Central memory CD4-positive, alpha-beta T cell (primary cell): ENCODE measurements at regions not wholly inside any gene's neighbourhood (a gene's known extent, or its start where the extent isn't known, plus 50 kb on each side); places are given as distances from the start of the nearest gene placed in this dataset.

ENCODE experiments used
- DNase-seq: peaks from one replicate; pipeline ENCODE4 v3.0.0; 2022

GRCh38 chr10:128380946-128381345, 254.7 kb upstream of the MKI67 start:
- no peak for DNase-seq

GRCh38 chr10:128382225-128382624, 256.0 kb upstream of the MKI67 start:
- DNase-seq = no peak

DNA sequence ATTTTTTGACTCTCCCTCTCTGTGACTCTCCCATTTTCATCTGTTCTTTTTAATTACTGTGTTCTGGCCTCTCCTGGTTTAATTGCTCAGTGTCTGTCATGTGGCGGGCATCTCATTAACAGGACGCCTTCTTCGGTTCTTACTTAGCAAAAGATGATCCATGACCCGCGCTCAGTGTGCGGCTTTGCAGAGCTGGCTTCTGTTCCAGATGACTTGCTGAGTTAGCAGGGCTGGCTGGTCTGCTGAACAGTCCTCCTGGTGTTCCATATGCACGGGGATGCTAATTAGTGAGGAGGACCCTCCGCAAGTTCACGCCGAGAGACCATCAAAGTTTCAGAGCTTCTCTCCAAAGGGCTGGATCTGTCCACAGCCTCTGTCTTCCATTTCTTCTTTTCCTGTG, 258.6 kb upstream of the MKI67 start:
- no peak for DNase-seq

- DNase-seq = no peak
These were observed 260.0 kb upstream of the MKI67 start for GRCh38 chr10:128386231-128386630.

DNA sequence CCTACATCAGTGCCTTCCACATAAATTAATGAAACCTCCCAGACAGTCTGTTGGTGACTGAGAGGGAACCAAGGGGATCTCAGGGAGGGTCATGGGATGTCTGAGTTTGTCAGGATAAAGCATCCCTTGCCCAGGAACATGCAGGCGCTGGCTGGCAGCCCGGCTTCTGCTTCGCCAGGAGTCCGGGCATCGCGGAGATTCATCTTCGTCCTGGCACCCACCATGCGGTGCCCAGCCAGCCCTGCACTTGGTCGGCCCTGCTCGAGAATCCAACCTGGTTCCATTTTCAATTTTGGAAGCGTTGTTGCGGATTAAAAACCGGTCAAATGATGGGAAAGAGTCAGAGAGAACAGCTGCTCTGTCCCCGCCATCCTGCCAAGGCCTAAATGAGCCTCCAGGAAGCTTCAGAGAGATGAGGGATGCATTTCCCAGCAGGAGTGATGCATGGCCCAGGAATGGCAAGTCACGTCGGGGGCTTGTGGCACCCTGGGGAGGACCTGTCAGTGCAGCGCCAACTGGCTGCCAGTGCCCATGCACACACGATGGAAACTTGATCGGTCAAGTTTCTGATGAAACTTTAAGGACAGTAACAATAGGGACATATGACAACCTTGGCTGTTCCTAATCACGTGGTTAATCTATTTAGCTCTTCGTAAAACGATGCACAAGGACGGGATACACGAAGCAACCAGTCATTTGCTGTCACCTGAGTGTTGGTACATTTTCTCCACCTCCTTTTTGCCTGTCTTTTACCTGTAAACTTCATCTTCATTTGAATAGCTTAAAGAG, 260.8 kb upstream of the MKI67 start:
- DNase-seq = no peak

DNA sequence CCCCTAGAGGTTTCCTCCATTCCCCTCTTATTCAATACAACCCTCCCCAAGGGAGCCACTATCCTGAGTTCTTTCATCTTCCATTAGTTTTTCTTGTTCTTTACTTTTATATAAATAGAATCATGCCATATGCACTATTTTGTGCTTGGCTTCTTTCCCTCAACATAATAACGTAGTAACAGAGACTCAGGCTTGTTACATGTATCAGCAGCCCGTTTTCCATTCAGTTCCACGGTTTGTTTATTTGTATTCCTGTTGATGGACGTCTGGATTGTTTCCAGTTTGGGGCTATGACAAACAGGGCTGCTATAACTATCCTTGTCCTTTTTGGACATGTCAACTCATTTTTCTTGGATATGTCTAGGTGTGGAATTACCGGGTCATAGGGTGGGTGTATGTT, 264.4 kb upstream of the MKI67 start:
- no peak for DNase-seq

- no peak for DNase-seq
These were observed 267.3 kb upstream of the MKI67 start for GRCh38 chr10:128393546-128393945.

DNA sequence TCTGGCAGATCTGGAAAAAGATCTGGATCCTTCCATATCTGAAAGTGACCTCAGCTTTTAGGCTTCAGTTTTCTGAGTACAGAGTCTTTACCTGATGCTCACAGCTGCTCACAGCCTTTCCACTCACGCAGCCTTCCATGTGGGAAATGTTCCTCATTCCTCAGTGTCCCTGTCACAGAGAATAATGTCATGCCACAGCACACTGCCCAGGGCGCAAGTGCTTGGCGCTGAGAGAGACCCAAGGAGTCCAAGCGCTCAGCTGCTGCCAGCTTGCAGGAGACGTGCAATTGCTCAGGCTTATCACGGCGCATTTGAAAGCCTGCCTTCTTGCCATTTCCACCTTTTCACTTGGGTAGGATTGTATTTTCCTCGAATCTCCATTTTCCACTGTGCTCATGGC, 271.9 kb upstream of the MKI67 start:
- no peak for DNase-seq

- no peak for DNase-seq
These were observed 272.8 kb upstream of the MKI67 start for GRCh38 chr10:128398999-128399398.

DNA sequence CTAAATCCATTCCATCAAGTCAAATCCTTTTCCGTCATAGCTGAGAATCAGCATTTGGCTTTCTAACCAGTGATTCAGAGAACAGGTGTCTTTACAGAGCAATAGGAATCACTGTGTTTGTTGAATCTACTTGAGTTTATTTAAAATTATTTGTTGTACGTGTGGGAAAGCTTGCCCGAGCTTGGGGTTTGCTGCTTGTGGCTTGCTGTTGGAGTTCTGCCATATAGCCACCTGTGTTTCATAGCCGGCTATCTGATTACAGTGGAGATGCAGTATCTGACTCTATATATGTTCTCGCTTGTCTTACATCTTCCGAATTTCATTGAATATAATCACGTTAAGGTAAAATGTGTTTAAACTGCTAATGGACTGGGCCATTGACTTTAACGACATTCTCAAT, 274.3 kb upstream of the MKI67 start:
- DNase-seq = no peak

GRCh38 chr10:128405450-128405849, 279.2 kb upstream of the MKI67 start:
- DNase-seq = no peak

DNA sequence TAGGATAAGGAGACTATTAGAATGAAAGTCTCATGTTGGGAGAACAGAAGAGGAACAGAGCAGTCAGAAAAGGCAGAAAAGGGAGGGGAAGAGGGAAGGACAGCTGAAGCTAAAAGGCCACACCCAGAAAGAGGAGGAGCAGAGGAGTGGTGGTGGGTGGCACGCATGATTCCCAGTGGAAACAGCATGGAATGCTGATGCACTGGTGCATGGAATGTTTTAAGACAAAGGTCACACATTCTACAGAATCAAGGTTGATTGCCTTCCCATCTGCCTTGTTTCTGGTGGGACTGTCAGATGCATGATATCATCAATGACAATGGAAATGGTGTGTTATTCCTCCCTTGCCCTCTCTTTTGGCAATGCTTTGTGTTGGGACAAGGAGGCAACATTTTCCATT, 285.4 kb upstream of the MKI67 start:
- DNase-seq = no peak

- no peak for DNase-seq
These were observed 288.3 kb upstream of the MKI67 start for GRCh38 chr10:128414568-128414967.

DNA sequence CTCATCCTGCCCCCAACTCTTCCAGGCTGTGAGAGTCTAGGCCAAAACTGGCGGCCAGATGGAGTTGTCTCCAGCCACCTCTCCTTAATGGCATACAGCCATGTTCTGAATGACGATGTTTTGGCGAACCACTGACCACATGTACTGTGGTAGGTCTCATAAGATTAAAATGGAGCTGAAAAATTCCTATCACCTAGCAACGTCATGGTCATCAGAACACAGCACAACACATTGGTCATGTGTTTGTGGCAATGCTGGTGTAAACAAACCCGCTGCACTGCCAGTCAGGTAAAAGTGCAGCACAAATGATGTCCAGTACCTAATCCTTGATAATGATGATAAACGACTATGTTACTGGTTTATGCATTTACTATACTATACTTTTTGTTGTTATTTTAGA, 290.0 kb upstream of the MKI67 start:
- no peak for DNase-seq

- no peak for DNase-seq
These were observed 291.6 kb upstream of the MKI67 start for GRCh38 chr10:128417826-128418225.

DNA sequence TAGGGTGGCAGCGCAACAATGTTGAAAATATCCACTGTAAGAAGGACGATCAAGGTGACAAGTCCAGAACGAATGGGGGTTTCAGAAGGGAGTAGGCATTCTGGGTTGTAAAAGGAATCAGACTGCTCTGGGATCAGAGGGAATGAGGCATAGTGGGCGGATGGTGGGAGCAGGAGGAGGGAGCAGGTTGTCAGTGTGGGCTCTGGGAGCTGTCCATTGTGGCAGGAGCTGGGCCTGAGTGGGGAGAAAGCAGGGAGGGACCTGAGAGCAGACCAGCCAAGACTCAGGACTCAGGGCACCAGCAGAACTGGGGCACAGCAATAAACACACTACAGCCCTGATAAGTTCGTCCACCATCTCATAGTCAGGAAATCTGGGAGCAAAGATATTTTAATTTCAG, 292.6 kb upstream of the MKI67 start:
- no peak for DNase-seq

- no peak for DNase-seq
These were observed 293.3 kb upstream of the MKI67 start for GRCh38 chr10:128419466-128420019.

DNA sequence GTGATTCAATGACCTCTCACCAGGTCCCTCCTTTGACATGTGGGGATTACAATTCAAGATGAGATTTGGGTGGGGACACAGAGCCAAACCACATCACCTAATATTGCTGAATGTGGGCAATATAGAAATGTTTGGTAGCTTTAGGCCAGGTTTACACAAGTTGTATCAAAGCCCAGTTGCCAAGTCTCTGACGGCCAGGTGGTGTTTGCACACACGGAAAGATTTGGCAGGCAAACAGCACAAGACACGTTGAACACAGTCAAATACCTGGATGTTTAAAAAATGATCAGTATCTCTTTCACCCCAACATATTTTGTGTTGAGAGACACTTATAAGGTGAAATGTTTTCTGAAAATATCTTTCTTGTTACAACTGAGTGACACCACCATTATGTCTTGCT, 294.4 kb upstream of the MKI67 start:
- no peak for DNase-seq

- no peak for DNase-seq
These were observed 295.3 kb upstream of the MKI67 start for GRCh38 chr10:128421371-128422160.

DNA sequence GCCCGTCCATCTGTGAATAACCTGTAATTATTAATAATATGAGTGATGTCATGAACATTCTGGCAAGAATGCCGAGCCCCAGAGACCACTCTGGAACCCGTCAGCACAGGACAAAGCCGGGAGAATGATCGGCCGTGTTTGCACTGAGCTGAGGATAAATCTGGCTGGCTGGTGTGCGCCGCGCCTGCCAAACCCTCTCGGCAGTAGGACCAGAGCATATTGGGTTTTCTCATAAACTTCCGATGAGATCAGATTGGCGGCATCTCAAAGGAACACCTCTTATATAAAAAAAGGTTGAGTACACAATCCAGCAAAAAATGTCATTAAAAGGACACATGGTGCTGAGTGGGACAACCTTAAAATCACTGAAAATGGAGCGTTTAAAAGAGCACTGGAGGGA, 296.0 kb upstream of the MKI67 start:
- no peak for DNase-seq

DNA sequence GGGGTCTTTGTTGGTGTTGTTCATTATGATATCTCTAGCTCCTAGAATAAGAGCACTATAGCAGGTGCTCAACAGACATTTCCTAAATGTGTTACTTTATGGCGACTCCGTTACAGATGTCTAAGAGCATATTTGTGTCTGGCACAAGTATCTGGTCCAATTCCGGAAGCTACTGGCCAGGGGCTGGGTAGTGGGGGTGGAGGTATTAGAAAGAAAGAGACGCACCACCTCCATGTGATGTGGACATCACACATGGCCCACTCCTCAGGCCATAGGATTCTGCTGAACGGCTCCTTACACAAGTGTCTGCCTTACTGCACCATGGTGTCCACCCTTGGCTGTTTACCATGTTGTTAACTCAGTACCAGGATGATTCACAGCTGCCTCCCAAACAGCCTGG, 296.8 kb upstream of the MKI67 start:
- no peak for DNase-seq

DNA sequence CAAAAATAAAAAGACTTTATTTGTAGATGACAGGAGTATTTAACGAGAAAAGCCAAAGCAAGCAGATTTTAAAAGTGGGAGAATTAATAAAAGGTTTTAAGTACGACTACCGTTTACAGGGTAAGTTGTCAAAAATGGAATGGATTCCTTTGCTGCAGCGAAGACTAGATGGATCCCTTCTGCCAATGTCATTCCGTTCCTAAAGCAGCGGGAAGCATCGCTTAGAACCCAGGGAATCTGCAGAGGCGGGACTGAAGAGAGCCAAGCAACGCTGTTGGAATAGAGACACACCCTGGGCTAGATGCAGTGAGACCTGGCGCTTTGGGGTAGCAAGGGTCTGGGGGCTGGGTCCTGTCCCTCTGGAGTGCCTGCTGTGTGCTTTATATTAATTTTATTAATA, 303.1 kb upstream of the MKI67 start:
- DNase-seq = no peak

DNA sequence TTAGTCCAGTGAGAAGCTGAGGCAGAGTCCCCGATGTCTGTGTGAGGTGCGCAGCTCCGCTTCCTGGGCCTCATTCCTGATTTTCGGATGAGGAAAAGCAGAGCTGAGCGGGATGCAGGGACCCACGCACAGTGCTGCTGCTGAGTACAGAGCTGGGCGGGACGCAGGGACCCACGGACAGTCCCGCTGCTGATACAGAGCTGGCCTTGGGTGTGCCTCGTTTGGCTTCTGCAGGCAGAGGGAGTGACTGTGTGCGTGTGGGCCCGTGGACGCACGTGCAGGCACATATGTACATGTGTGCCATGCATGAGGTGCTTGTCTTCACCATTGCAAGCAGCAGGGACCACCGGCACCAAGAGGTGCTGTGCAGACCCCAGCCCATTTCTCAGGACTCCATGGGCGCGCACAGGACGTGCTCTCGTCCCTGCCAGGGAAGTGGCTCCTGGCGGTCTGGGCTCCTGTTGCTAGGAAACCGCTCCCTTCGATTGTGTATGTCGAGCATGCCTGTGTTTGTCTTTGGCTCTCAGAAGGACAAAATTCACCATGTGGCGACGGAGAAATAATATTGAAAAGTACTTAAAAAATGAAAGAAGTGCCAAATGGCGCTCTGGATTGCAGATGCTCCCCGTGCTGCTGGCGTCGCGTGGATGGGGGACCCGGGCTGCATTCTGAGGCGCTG, 303.8 kb upstream of the MKI67 start:
- DNase-seq = no peak

DNA sequence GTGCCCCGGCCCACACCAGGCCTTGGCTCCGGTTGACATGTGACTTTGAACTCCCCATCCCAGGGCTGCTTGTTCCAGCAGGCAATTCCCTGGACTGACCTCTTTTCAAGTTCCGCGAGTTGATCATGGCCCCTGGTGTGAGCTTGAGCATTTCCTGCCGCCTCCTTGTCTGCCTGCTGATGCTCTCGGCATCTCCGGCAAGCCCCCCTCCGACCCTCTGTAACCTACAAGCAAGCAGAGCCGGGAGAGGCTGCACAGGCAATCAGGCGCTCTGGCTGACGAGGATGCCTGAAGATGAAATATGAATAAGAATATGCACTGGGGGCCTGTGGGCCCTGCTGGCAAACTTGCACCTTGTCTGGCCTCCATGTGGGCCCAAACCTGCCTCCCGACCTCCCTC, 304.9 kb upstream of the MKI67 start:
- DNase-seq = no peak
